ENCODE measurements at regions not wholly inside any gene's neighbourhood (a gene's known extent, or its start where the extent isn't known, plus 50 kb on each side); places are given as distances from the start of the nearest gene placed in this dataset.
A peak's percentile ranks its signal among the peaks of the same experiment; 100 is the strongest.

- no peak overlapping the region for H3K4me3 ChIP-seq (ENCODE audit: control insufficient read depth in 2 of 3, extremely low read depth in 1 of 3, insufficient read depth in 2 of 3, low read depth in 1 of 3, low read length in 3 of 3)
- H3K9ac ChIP-seq (ENCODE audit: control insufficient read depth, extremely low read depth, insufficient read depth, low read length), result no peak overlapping the region
- no peak overlapping the region for H3K27ac ChIP-seq (ENCODE audit: control insufficient read depth, insufficient read depth, low read length)
- no peaks in the 10 kb centered on the region for H3K79me2 ChIP-seq (ENCODE audit: control insufficient read depth, insufficient read depth, low read length)
- TF ChIP-seq, protein P1, sequence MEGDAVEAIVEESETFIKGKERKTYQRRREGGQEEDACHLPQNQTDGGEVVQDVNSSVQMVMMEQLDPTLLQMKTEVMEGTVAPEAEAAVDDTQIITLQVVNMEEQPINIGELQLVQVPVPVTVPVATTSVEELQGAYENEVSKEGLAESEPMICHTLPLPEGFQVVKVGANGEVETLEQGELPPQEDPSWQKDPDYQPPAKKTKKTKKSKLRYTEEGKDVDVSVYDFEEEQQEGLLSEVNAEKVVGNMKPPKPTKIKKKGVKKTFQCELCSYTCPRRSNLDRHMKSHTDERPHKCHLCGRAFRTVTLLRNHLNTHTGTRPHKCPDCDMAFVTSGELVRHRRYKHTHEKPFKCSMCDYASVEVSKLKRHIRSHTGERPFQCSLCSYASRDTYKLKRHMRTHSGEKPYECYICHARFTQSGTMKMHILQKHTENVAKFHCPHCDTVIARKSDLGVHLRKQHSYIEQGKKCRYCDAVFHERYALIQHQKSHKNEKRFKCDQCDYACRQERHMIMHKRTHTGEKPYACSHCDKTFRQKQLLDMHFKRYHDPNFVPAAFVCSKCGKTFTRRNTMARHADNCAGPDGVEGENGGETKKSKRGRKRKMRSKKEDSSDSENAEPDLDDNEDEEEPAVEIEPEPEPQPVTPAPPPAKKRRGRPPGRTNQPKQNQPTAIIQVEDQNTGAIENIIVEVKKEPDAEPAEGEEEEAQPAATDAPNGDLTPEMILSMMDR (optimal IDR thresholded peaks at IDR 0.05 in 1 of 3, IDR thresholded peaks at IDR 0.05 in 1 of 3, conservative IDR thresholded peaks at IDR 0.05 in 1 of 3; ENCODE audit: extremely low read depth in 1 of 3, insufficient read depth in 2 of 3, low read length in 3 of 3), result no peak
- TF ChIP-seq EZH2 (IDR thresholded peaks at IDR 0.05; ENCODE audit: low read length), result no peak
- no peaks in the 10 kb centered on the region for H4K20me1 ChIP-seq (ENCODE audit: control insufficient read depth, extremely low read depth, insufficient read depth, low read length)
- peaks cover 8% of the 10 kb centered on the region for H3K4me1 ChIP-seq (ENCODE audit: control insufficient read depth, extremely low read depth, insufficient read depth, low read length)
- H3K27me3 ChIP-seq (ENCODE audit: control insufficient read depth, extremely low read depth, insufficient read depth, low read length), result no peaks in the 10 kb centered on the region
- no peaks in the 10 kb centered on the region for H3K36me3 ChIP-seq (ENCODE audit: control insufficient read depth in 2 of 2, extremely low read depth in 1 of 2, insufficient read depth in 2 of 2, low read length in 2 of 2)
- H2AFZ ChIP-seq (ENCODE audit: control insufficient read depth, low read length), result no peak overlapping the region
- FAIRE-seq (peak; percentile 63), DNase-seq (ENCODE audit: low read depth, low spot score) (no peak)
- no peak overlapping the region for H3K4me2 ChIP-seq (ENCODE audit: control insufficient read depth, extremely low read depth, insufficient read depth, low read depth, low read length)
- dilution Hi-C loops (cut with MboI; ENCODE audit: extremely low pct_ligation_motif_present, low sequenced_read_pairs), result no loop called here
- H3K9me3 ChIP-seq (ENCODE audit: control insufficient read depth, low read depth, low read length), result no peaks in the 10 kb centered on the region
- H3K9me1 ChIP-seq (ENCODE audit: control insufficient read depth, extremely low read depth, insufficient read depth, low read length), result no peaks in the 10 kb centered on the region
Measured at GRCh38 chr11:130671801-130672700, 223.6 kb downstream of the ADAMTS15 start.

- no peak overlapping the region for H3K4me3 ChIP-seq (ENCODE audit: control insufficient read depth in 2 of 3, extremely low read depth in 1 of 3, insufficient read depth in 2 of 3, low read depth in 1 of 3, low read length in 3 of 3)
- TF ChIP-seq EZH2 (IDR thresholded peaks at IDR 0.05; ENCODE audit: low read length), result no peak
- TF ChIP-seq, protein P1 (optimal IDR thresholded peaks at IDR 0.05 in 1 of 3, IDR thresholded peaks at IDR 0.05 in 1 of 3, conservative IDR thresholded peaks at IDR 0.05 in 1 of 3; ENCODE audit: extremely low read depth in 1 of 3, insufficient read depth in 2 of 3, low read length in 3 of 3), result no peak
- no peak overlapping the region for H2AFZ ChIP-seq (ENCODE audit: control insufficient read depth, low read length)
- no peaks in the 10 kb centered on the region for H3K9me1 ChIP-seq (ENCODE audit: control insufficient read depth, extremely low read depth, insufficient read depth, low read length)
- FAIRE-seq (no peak), DNase-seq (ENCODE audit: low read depth, low spot score) (no peak)
- no peaks in the 10 kb centered on the region for H4K20me1 ChIP-seq (ENCODE audit: control insufficient read depth, extremely low read depth, insufficient read depth, low read length)
- H3K9ac ChIP-seq (ENCODE audit: control insufficient read depth, extremely low read depth, insufficient read depth, low read length), result no peak overlapping the region
- no peak overlapping the region for H3K4me2 ChIP-seq (ENCODE audit: control insufficient read depth, extremely low read depth, insufficient read depth, low read depth, low read length)
- no peaks in the 10 kb centered on the region for H3K36me3 ChIP-seq (ENCODE audit: control insufficient read depth in 2 of 2, extremely low read depth in 1 of 2, insufficient read depth in 2 of 2, low read length in 2 of 2)
- H3K27me3 ChIP-seq (ENCODE audit: control insufficient read depth, extremely low read depth, insufficient read depth, low read length), result no peaks in the 10 kb centered on the region
- no peak overlapping the region for H3K27ac ChIP-seq (ENCODE audit: control insufficient read depth, insufficient read depth, low read length)
- dilution Hi-C loops (cut with MboI; ENCODE audit: extremely low pct_ligation_motif_present, low sequenced_read_pairs), result no loop called here
- H3K4me1 ChIP-seq (ENCODE audit: control insufficient read depth, extremely low read depth, insufficient read depth, low read length), result peaks cover 16% of the 10 kb centered on the region
- no peaks in the 10 kb centered on the region for H3K9me3 ChIP-seq (ENCODE audit: control insufficient read depth, low read depth, low read length)
- no peaks in the 10 kb centered on the region for H3K79me2 ChIP-seq (ENCODE audit: control insufficient read depth, insufficient read depth, low read length)
Measured at GRCh38 chr11:130672911-130673310, 224.5 kb downstream of the ADAMTS15 start.
